H1 (cell line): ENCODE measurements at regions not wholly inside any gene's neighbourhood (a gene's known extent, or its start where the extent isn't known, plus 50 kb on each side); places are given as distances from the start of the nearest gene placed in this dataset.

Experiments used
- BRCA1 ChIP-seq: IDR thresholded peaks from 2 replicates; pipeline ENCODE4 v1.6.1; 2012; ENCODE audit warnings: low read depth, low read length, improper control_type of control experiment
- HDAC6 ChIP-seq: IDR thresholded peaks from one replicate; pipeline ENCODE4 v1.7.1; 2012; ENCODE audit warnings: low read depth, mild to moderate bottlenecking, inconsistent platforms, low read length, moderate library complexity
- POU5F1 ChIP-seq: IDR thresholded peaks from 2 replicates; pipeline ENCODE4 v1.6.1; 2011; ENCODE audit warnings: low read depth, mild to moderate bottlenecking, low read length, moderate library complexity

- TF ChIP-seq BRCA1 (no peak), POU5F1 (no peak), HDAC6 (no peak)
Measured at GRCh38 chr2:129101186-129101585, 782.5 kb upstream of the HS6ST1 start (continued).
